HCT116 (cell line): ENCODE measurements at regions not wholly inside any gene's neighbourhood (a gene's known extent, or its start where the extent isn't known, plus 50 kb on each side); places are given as distances from the start of the nearest gene placed in this dataset.

Experiments
- CEBPB ChIP-seq: IDR thresholded peaks from 2 replicates; pipeline ENCODE4 v1.6.1; 2012; ENCODE audit warnings: low read depth
- POLR2A ChIP-seq: IDR thresholded peaks from 2 replicates; pipeline ENCODE4 v1.7.0; 2011; ENCODE audit warnings: borderline replicate concordance; ENCODE audit not compliant: insufficient read depth, insufficient read length; ENCODE audit errors: extremely low read depth
- REST ChIP-seq: IDR thresholded peaks from 2 replicates; pipeline ENCODE4 v1.6.1; 2012; ENCODE audit warnings: low read depth

DNA sequence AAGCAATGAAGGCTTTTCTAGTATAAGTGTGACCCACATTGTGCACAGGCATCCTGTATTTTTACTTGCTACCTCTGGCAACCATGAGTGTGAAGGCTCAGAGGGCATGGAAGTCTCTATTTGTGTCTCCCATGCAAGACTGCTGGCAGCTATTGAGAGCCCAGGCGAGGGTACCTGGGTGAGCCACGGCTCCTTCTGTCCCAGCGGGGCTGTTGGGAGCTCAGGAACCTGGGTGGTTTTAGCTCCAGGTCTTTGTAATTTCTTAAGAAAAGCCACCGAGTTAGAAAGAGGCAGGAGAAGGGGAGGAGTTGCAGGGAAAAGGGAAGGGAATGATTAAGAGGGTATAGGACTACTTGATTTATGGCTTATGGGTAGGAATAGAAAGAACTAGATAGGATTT is 190.4 kb upstream of the SOX1 start:
- TF ChIP-seq POLR2A (no peak), CEBPB (no peak), REST (no peak)
